ENCODE measurements at regions not wholly inside any gene's neighbourhood (a gene's known extent, or its start where the extent isn't known, plus 50 kb on each side); places are given as distances from the start of the nearest gene placed in this dataset.
A peak's percentile ranks its signal among the peaks of the same experiment; 100 is the strongest.

- Histone ChIP-seq H3K9me3 (replicated peaks in 1 of 2; ENCODE audit: control insufficient read depth in 2 of 2, insufficient read depth in 1 of 2, low read depth in 1 of 2, low read length in 2 of 2) (no peaks in the 10 kb centered on the region), H3K4me1 (ENCODE audit: control insufficient read depth in 2 of 2, insufficient read depth in 1 of 2, low read depth in 1 of 2, low read length in 2 of 2) (peaks cover 12 to 18% of the 10 kb centered on the region in 2 donors), H2AFZ (ENCODE audit: low read length) (peak overlapping the region; percentile 73), H3K4ac (ENCODE audit: low read length) (no peak overlapping the region), H3K4me3 (ENCODE audit: low read length in 2 of 2) (no peak overlapping the region), H2AK5ac (ENCODE audit: low read depth, low read length) (no peak overlapping the region), H3K23ac (ENCODE audit: low read depth, low read length, poor library complexity) (no peak overlapping the region), H2BK120ac (ENCODE audit: low read depth, low read length) (no peak overlapping the region), H2BK12ac (ENCODE audit: low read length) (no peak overlapping the region), H3K14ac (ENCODE audit: low read length) (no peak overlapping the region), H4K91ac (ENCODE audit: low read depth, low read length, poor library complexity) (no peak overlapping the region), H3K27ac (replicated peaks; ENCODE audit: low read length) (no peak overlapping the region), H4K8ac (ENCODE audit: low read depth, low read length) (no peak overlapping the region), H3K18ac (ENCODE audit: low read length) (no peak overlapping the region), H3K9ac (ENCODE audit: low read depth, low read length, poor library complexity) (no peak overlapping the region), H3K79me1 (ENCODE audit: low read depth, low read length) (no peaks in the 10 kb centered on the region), H2BK5ac (ENCODE audit: low read length) (no peak overlapping the region), H3K36me3 (replicated peaks in 1 of 2; ENCODE audit: control insufficient read depth in 2 of 2, insufficient read depth in 2 of 2, low read length in 2 of 2) (no peaks in the 10 kb centered on the region), H3K27me3 (ENCODE audit: control insufficient read depth in 3 of 3, insufficient read depth in 3 of 3, low read depth in 1 of 3, low read length in 3 of 3) (no peaks in the 10 kb centered on the region), H2BK15ac (ENCODE audit: low read length) (no peak overlapping the region), H3K4me2 (ENCODE audit: insufficient read depth, low read length, poor library complexity, severe bottlenecking) (no peak overlapping the region)
- no peak for DNase-seq (ENCODE audit: low spot score)
- 100% methylated on average over 1 of the region's 6 CpGs for WGBS, 2 donors (ENCODE audit: extremely low coverage in 2 of 2, insufficient read length in 2 of 2, insufficient replicate concordance in 1 of 2)
Observed at GRCh38 chr3:66633402-66634381, 132.9 kb upstream of the LRIG1 start.

GRCh38 chr3:66638717-66639116, 137.9 kb upstream of the LRIG1 start:
- no CpG with 5 or more reads among the region's 6 CpGs for WGBS, 2 donors (ENCODE audit: extremely low coverage in 2 of 2, insufficient read length in 2 of 2, insufficient replicate concordance in 1 of 2)
- Histone ChIP-seq H2BK15ac (ENCODE audit: low read length) (no peak overlapping the region), H2AFZ (ENCODE audit: low read length) (peak overlapping the region; percentile 56), H2BK12ac (ENCODE audit: low read length) (no peak overlapping the region), H3K9ac (ENCODE audit: low read depth, low read length, poor library complexity) (no peak overlapping the region), H3K27ac (replicated peaks; ENCODE audit: low read length) (no peak overlapping the region), H2BK5ac (ENCODE audit: low read length) (no peak overlapping the region), H3K4me3 (ENCODE audit: low read length in 2 of 2) (no peak overlapping the region), H3K4me2 (ENCODE audit: insufficient read depth, low read length, poor library complexity, severe bottlenecking) (no peak overlapping the region), H3K4me1 (ENCODE audit: control insufficient read depth in 2 of 2, insufficient read depth in 1 of 2, low read depth in 1 of 2, low read length in 2 of 2) (peaks cover 6 to 8% of the 10 kb centered on the region in 2 donors), H2BK120ac (ENCODE audit: low read depth, low read length) (no peak overlapping the region), H3K36me3 (replicated peaks in 1 of 2; ENCODE audit: control insufficient read depth in 2 of 2, insufficient read depth in 2 of 2, low read length in 2 of 2) (no peaks in the 10 kb centered on the region), H2AK5ac (ENCODE audit: low read depth, low read length) (no peak overlapping the region), H3K79me1 (ENCODE audit: low read depth, low read length) (no peaks in the 10 kb centered on the region), H3K27me3 (ENCODE audit: control insufficient read depth in 3 of 3, insufficient read depth in 3 of 3, low read depth in 1 of 3, low read length in 3 of 3) (no peaks in the 10 kb centered on the region), H3K4ac (ENCODE audit: low read length) (no peak overlapping the region), H3K9me3 (replicated peaks in 1 of 2; ENCODE audit: control insufficient read depth in 2 of 2, insufficient read depth in 1 of 2, low read depth in 1 of 2, low read length in 2 of 2) (no peaks in the 10 kb centered on the region), H3K18ac (ENCODE audit: low read length) (no peak overlapping the region), H3K23ac (ENCODE audit: low read depth, low read length, poor library complexity) (no peak overlapping the region), H3K14ac (ENCODE audit: low read length) (no peak overlapping the region), H4K91ac (ENCODE audit: low read depth, low read length, poor library complexity) (no peak overlapping the region), H4K8ac (ENCODE audit: low read depth, low read length) (no peak overlapping the region)
- no peak for DNase-seq (ENCODE audit: low spot score)

GRCh38 chr3:66639809-66640356, 139.1 kb upstream of the LRIG1 start:
- Histone ChIP-seq H3K27me3 (ENCODE audit: control insufficient read depth in 3 of 3, insufficient read depth in 3 of 3, low read depth in 1 of 3, low read length in 3 of 3) (no peaks in the 10 kb centered on the region), H3K79me1 (ENCODE audit: low read depth, low read length) (no peaks in the 10 kb centered on the region), H3K14ac (ENCODE audit: low read length) (no peak overlapping the region), H3K9ac (ENCODE audit: low read depth, low read length, poor library complexity) (no peak overlapping the region), H3K4me1 (ENCODE audit: control insufficient read depth in 2 of 2, insufficient read depth in 1 of 2, low read depth in 1 of 2, low read length in 2 of 2) (peaks cover 4 to 5% of the 10 kb centered on the region in 2 donors), H2BK12ac (ENCODE audit: low read length) (no peak overlapping the region), H2BK15ac (ENCODE audit: low read length) (no peak overlapping the region), H2AFZ (ENCODE audit: low read length) (peak overlapping the region; percentile 23), H3K23ac (ENCODE audit: low read depth, low read length, poor library complexity) (no peak overlapping the region), H3K4me2 (ENCODE audit: insufficient read depth, low read length, poor library complexity, severe bottlenecking) (no peak overlapping the region), H3K9me3 (replicated peaks in 1 of 2; ENCODE audit: control insufficient read depth in 2 of 2, insufficient read depth in 1 of 2, low read depth in 1 of 2, low read length in 2 of 2) (peaks cover 3 to 7% of the 10 kb centered on the region in 2 donors), H2BK120ac (ENCODE audit: low read depth, low read length) (no peak overlapping the region), H3K18ac (ENCODE audit: low read length) (no peak overlapping the region), H4K91ac (ENCODE audit: low read depth, low read length, poor library complexity) (no peak overlapping the region), H3K4ac (ENCODE audit: low read length) (no peak overlapping the region), H4K8ac (ENCODE audit: low read depth, low read length) (no peak overlapping the region), H3K36me3 (replicated peaks in 1 of 2; ENCODE audit: control insufficient read depth in 2 of 2, insufficient read depth in 2 of 2, low read length in 2 of 2) (peaks cover 0 to 2% of the 10 kb centered on the region in 2 donors), H3K4me3 (ENCODE audit: low read length in 2 of 2) (no peak overlapping the region), H2AK5ac (ENCODE audit: low read depth, low read length) (no peak overlapping the region), H3K27ac (replicated peaks; ENCODE audit: low read length) (no peak overlapping the region), H2BK5ac (ENCODE audit: low read length) (no peak overlapping the region)
- no peak for DNase-seq (ENCODE audit: low spot score)
- WGBS, 2 donors (ENCODE audit: extremely low coverage in 2 of 2, insufficient read length in 2 of 2, insufficient replicate concordance in 1 of 2) = no CpG with 5 or more reads among the region's 3 CpGs

- H3K27ac ChIP-seq (replicated peaks; ENCODE audit: low read length) = no peak overlapping the region
- H2BK120ac ChIP-seq (ENCODE audit: low read depth, low read length) = no peak overlapping the region
- H2BK12ac ChIP-seq (ENCODE audit: low read length) = no peak overlapping the region
- WGBS, 2 donors (ENCODE audit: extremely low coverage in 2 of 2, insufficient read length in 2 of 2, insufficient replicate concordance in 1 of 2) = no CpG with 5 or more reads among the region's 4 CpGs
- H3K18ac ChIP-seq (ENCODE audit: low read length) = no peak overlapping the region
- H2BK5ac ChIP-seq (ENCODE audit: low read length) = no peak overlapping the region
- no peak overlapping the region for H4K91ac ChIP-seq (ENCODE audit: low read depth, low read length, poor library complexity)
- H3K14ac ChIP-seq (ENCODE audit: low read length) = no peak overlapping the region
- H3K9me3 ChIP-seq (replicated peaks in 1 of 2; ENCODE audit: control insufficient read depth in 2 of 2, insufficient read depth in 1 of 2, low read depth in 1 of 2, low read length in 2 of 2) = peaks cover 3 to 14% of the 10 kb centered on the region in 2 donors
- H3K23ac ChIP-seq (ENCODE audit: low read depth, low read length, poor library complexity) = no peak overlapping the region
- no peak for DNase-seq (ENCODE audit: low spot score)
- no peak overlapping the region for H3K4me2 ChIP-seq (ENCODE audit: insufficient read depth, low read length, poor library complexity, severe bottlenecking)
- H2BK15ac ChIP-seq (ENCODE audit: low read length) = no peak overlapping the region
- no peak overlapping the region for H3K4me3 ChIP-seq (ENCODE audit: low read length in 2 of 2)
- no peaks in the 10 kb centered on the region for H3K79me1 ChIP-seq (ENCODE audit: low read depth, low read length)
- H3K9ac ChIP-seq (ENCODE audit: low read depth, low read length, poor library complexity) = no peak overlapping the region
- peak overlapping the region; percentile 64 for H2AFZ ChIP-seq (ENCODE audit: low read length)
- no peak overlapping the region for H3K4ac ChIP-seq (ENCODE audit: low read length)
- no peak overlapping the region for H4K8ac ChIP-seq (ENCODE audit: low read depth, low read length)
- H3K36me3 ChIP-seq (replicated peaks in 1 of 2; ENCODE audit: control insufficient read depth in 2 of 2, insufficient read depth in 2 of 2, low read length in 2 of 2) = peaks cover 0 to 2% of the 10 kb centered on the region in 2 donors
- H3K4me1 ChIP-seq (ENCODE audit: control insufficient read depth in 2 of 2, insufficient read depth in 1 of 2, low read depth in 1 of 2, low read length in 2 of 2) = peaks cover 3 to 4% of the 10 kb centered on the region in 2 donors
- H3K27me3 ChIP-seq (ENCODE audit: control insufficient read depth in 3 of 3, insufficient read depth in 3 of 3, low read depth in 1 of 3, low read length in 3 of 3) = no peaks in the 10 kb centered on the region
- no peak overlapping the region for H2AK5ac ChIP-seq (ENCODE audit: low read depth, low read length)
Observed at GRCh38 chr3:66642019-66642418, 141.2 kb upstream of the LRIG1 start.

Measured in neuronal stem cell (in vitro differentiated cells).